GM21723 (cell line): ENCODE measurements at regions not wholly inside any gene's neighbourhood (a gene's known extent, or its start where the extent isn't known, plus 50 kb on each side); places are given as distances from the start of the nearest gene placed in this dataset.

Experiments
- ATAC-seq: cut with Tn5 transposase; IDR thresholded peaks from one replicate; pipeline ENCODE4 v1.9.1; 2021; ENCODE audit warnings: mild to moderate bottlenecking, moderate library complexity; ENCODE audit not compliant: unreplicated experiment

- ATAC-seq: no peak
These were observed 95.2 kb upstream of the GULP1 start for GRCh38 chr2:188196343-188197008.

GRCh38 chr2:188199716-188200128 is 92.0 kb upstream of the GULP1 start:
- no peak for ATAC-seq

- ATAC-seq: no peak
These were observed 90.0 kb upstream of the GULP1 start for GRCh38 chr2:188201639-188202038.

- no peak for ATAC-seq
These were observed 88.9 kb upstream of the GULP1 start for GRCh38 chr2:188202777-188203176.

- ATAC-seq: no peak
These were observed 87.9 kb upstream of the GULP1 start for GRCh38 chr2:188203776-188204175.

GRCh38 chr2:188204824-188205223 is 86.8 kb upstream of the GULP1 start:
- ATAC-seq: no peak

GRCh38 chr2:188207554-188207953 is 84.1 kb upstream of the GULP1 start:
- no peak for ATAC-seq

- no peak for ATAC-seq
These were observed 82.5 kb upstream of the GULP1 start for GRCh38 chr2:188209218-188209617.

- ATAC-seq: no peak
These were observed 74.4 kb upstream of the GULP1 start for GRCh38 chr2:188217264-188217663.

GRCh38 chr2:188219541-188219940 is 72.1 kb upstream of the GULP1 start:
- no peak for ATAC-seq

GRCh38 chr2:188220535-188220934 is 71.1 kb upstream of the GULP1 start:
- no peak for ATAC-seq

GRCh38 chr2:188227713-188228112 is 64.0 kb upstream of the GULP1 start:
- ATAC-seq: no peak

- ATAC-seq: peak; percentile 83
These were observed 56.3 kb upstream of the GULP1 start for GRCh38 chr2:188235364-188235763.

GRCh38 chr2:188238386-188238785 is 53.3 kb upstream of the GULP1 start:
- ATAC-seq: no peak
